ENCODE measurements at regions not wholly inside any gene's neighbourhood (a gene's known extent, or its start where the extent isn't known, plus 50 kb on each side); places are given as distances from the start of the nearest gene placed in this dataset.

GRCh38 chr3:80556763-80557162, 789.0 kb upstream of the ROBO1 start:
- TF ChIP-seq CTCF (conservative IDR thresholded peaks at IDR 0.05) (no peak), ZFX (IDR thresholded peaks at IDR 0.05) (no peak)

GRCh38 chr3:80554304-80554703, 786.5 kb upstream of the ROBO1 start:
- TF ChIP-seq CTCF (conservative IDR thresholded peaks at IDR 0.05) (no peak), ZFX (IDR thresholded peaks at IDR 0.05) (no peak)
- no peak overlapping the region for H3K27ac ChIP-seq

More at GRCh38 chr3:80556763-80557162, 789.0 kb upstream of the ROBO1 start:
- H3K27ac ChIP-seq: no peak overlapping the region

- H3K27ac ChIP-seq: no peak overlapping the region
- TF ChIP-seq ZFX (IDR thresholded peaks at IDR 0.05) (no peak), CTCF (conservative IDR thresholded peaks at IDR 0.05) (no peak)
Observed at GRCh38 chr3:80553211-80553610, 785.4 kb upstream of the ROBO1 start.

GRCh38 chr3:80550174-80550573, 782.4 kb upstream of the ROBO1 start:
- TF ChIP-seq ZFX (IDR thresholded peaks at IDR 0.05): no peak
- TF ChIP-seq CTCF (conservative IDR thresholded peaks at IDR 0.05): no peak
- H3K27ac ChIP-seq: no peak overlapping the region

GRCh38 chr3:80549173-80549572, 781.4 kb upstream of the ROBO1 start:
- no peak for TF ChIP-seq CTCF (conservative IDR thresholded peaks at IDR 0.05)
- no peak for TF ChIP-seq ZFX (IDR thresholded peaks at IDR 0.05)
- no peak overlapping the region for H3K27ac ChIP-seq

GRCh38 chr3:80543154-80543553, 775.4 kb upstream of the ROBO1 start:
- no peak overlapping the region for H3K27ac ChIP-seq

GRCh38 chr3:80542456-80542855, 774.7 kb upstream of the ROBO1 start:
- no peak overlapping the region for H3K27ac ChIP-seq
- no peak for TF ChIP-seq ZFX (IDR thresholded peaks at IDR 0.05)
- no peak for TF ChIP-seq CTCF (conservative IDR thresholded peaks at IDR 0.05)

More at GRCh38 chr3:80543154-80543553, 775.4 kb upstream of the ROBO1 start:
- no peak for TF ChIP-seq ZFX (IDR thresholded peaks at IDR 0.05)
- TF ChIP-seq CTCF (conservative IDR thresholded peaks at IDR 0.05): no peak
